HEK293T (cell line): ENCODE measurements at regions not wholly inside any gene's neighbourhood (a gene's known extent, or its start where the extent isn't known, plus 50 kb on each side); places are given as distances from the start of the nearest gene placed in this dataset.
"Not testable (repeated sequence)": the region's sequence is repeated elsewhere in the genome, so short reads cannot be mapped to it uniquely, and the experiment has no call there.

Experiments
- ELF4 ChIP-seq: fragments of 450-650 bp; IDR thresholded peaks from 2 replicates; pipeline ENCODE4 v1.6.1; 2017; ENCODE audit warnings: antibody characterized with exemption
- FOXM1 ChIP-seq: fragments of 450-650 bp; IDR thresholded peaks from 2 replicates; pipeline ENCODE4 v1.6.1; 2017; ENCODE audit warnings: mild to moderate bottlenecking, borderline replicate concordance
- HDGF ChIP-seq: fragments of 450-650 bp; IDR thresholded peaks from 2 replicates; pipeline ENCODE4 v1.6.1; 2017; ENCODE audit warnings: antibody characterized with exemption, borderline replicate concordance
- L3MBTL2 ChIP-seq: fragments of 450-650 bp; conservative IDR thresholded peaks from 2 replicates; pipeline ENCODE4 v1.6.1; 2016; ENCODE audit warnings: mild to moderate bottlenecking
- NFRKB ChIP-seq: fragments of 450-650 bp; IDR thresholded peaks from 2 replicates; pipeline ENCODE4 v1.6.1; 2016; ENCODE audit warnings: mild to moderate bottlenecking, moderate library complexity
- SP1 ChIP-seq: fragments of 450-650 bp; IDR thresholded peaks from 2 replicates; pipeline ENCODE4 v1.6.1; 2017
- TARDBP ChIP-seq: fragments of 450-650 bp; IDR thresholded peaks from 2 replicates; pipeline ENCODE4 v1.6.1; 2016

DNA sequence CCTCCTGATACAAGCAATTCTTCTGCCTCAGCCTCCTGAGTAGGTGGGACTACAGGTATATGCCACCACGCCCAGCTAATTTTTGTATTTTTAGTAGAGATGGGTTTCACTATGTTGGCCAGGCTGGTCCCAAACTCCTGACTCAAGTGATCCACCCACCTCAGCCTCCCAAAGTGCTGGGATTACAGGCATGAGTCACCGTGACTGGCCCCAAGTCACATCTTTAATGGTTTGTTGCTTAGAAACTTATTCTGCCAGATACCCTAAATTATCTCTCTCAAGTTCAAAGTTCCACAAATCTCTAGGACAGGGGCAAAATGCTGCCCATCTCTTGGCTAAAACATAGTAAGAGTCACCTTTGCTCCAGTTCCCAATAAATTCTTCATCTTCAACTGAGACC is 444.1 kb upstream of the HSF2 start:
- TF ChIP-seq L3MBTL2, NFRKB, ELF4, SP1, TARDBP, FOXM1, HDGF: not testable (repeated sequence)
